C1 segment of cervical spinal cord (tissue), 14 donors: ENCODE measurements at regions not wholly inside any gene's neighbourhood (a gene's known extent, or its start where the extent isn't known, plus 50 kb on each side); places are given as distances from the start of the nearest gene placed in this dataset.
"Not testable (repeated sequence)": the region's sequence is repeated elsewhere in the genome, so short reads cannot be mapped to it uniquely, and the experiment has no call there.

Source experiments
- DNase-seq, 14 donors: peaks; one replicate each; lab custom pipeline; 2025; lab: John Stamatoyannopoulos, UW

- no peak for DNase-seq
These were observed 448.5 kb upstream of the RPS6KA3 start for GRCh38 chrX:20715176-20715575.

- peak in 1 of 14 donors; percentile 48 for DNase-seq
These were observed 446.1 kb upstream of the RPS6KA3 start for GRCh38 chrX:20712811-20713210.

GRCh38 chrX:20711366-20711765 is 444.7 kb upstream of the RPS6KA3 start:
- DNase-seq = peak in 1 of 14 donors; percentile 72

GRCh38 chrX:20693078-20693477 is 426.4 kb upstream of the RPS6KA3 start:
- DNase-seq = no peak

GRCh38 chrX:20686256-20686655 is 419.5 kb upstream of the RPS6KA3 start:
- no peak for DNase-seq

- DNase-seq = no peak
These were observed 418.9 kb upstream of the RPS6KA3 start for GRCh38 chrX:20685652-20686051.

- no peak for DNase-seq
These were observed 415.0 kb upstream of the RPS6KA3 start for GRCh38 chrX:20681683-20682082.

GRCh38 chrX:20680998-20681397 is 414.3 kb upstream of the RPS6KA3 start:
- no peak for DNase-seq

GRCh38 chrX:20672476-20672875 is 405.8 kb upstream of the RPS6KA3 start:
- no peak for DNase-seq

GRCh38 chrX:20671746-20672145 is 405.0 kb upstream of the RPS6KA3 start:
- not testable (repeated sequence) for DNase-seq

GRCh38 chrX:20670611-20671010 is 403.9 kb upstream of the RPS6KA3 start:
- DNase-seq = no peak

- no peak for DNase-seq
These were observed 401.8 kb upstream of the RPS6KA3 start for GRCh38 chrX:20668550-20668949.

- peak in 1 of 14 donors; percentile 49 for DNase-seq
These were observed 399.6 kb upstream of the RPS6KA3 start for GRCh38 chrX:20666331-20666730.

- DNase-seq = peak in 1 of 14 donors; percentile 49
These were observed 398.8 kb upstream of the RPS6KA3 start for GRCh38 chrX:20665481-20665880.

GRCh38 chrX:20664774-20665173 is 398.1 kb upstream of the RPS6KA3 start:
- peak in 1 of 14 donors; percentile 65 for DNase-seq

GRCh38 chrX:20664131-20664530 is 397.4 kb upstream of the RPS6KA3 start:
- DNase-seq = no peak

GRCh38 chrX:20663336-20663735 is 396.6 kb upstream of the RPS6KA3 start:
- DNase-seq = peak in 2 of 14 donors; percentile 1 to 9

GRCh38 chrX:20656721-20657120 is 390.0 kb upstream of the RPS6KA3 start:
- no peak for DNase-seq

GRCh38 chrX:20654596-20655106 is 387.9 kb upstream of the RPS6KA3 start:
- no peak for DNase-seq

- no peak for DNase-seq
These were observed 386.4 kb upstream of the RPS6KA3 start for GRCh38 chrX:20653070-20653469.

GRCh38 chrX:20641954-20642353 is 375.2 kb upstream of the RPS6KA3 start:
- no peak for DNase-seq

GRCh38 chrX:20639115-20639514 is 372.4 kb upstream of the RPS6KA3 start:
- no peak for DNase-seq

GRCh38 chrX:20637351-20637750 is 370.6 kb upstream of the RPS6KA3 start:
- no peak for DNase-seq

- DNase-seq = no peak
These were observed 366.7 kb upstream of the RPS6KA3 start for GRCh38 chrX:20633451-20633850.
